Liver (tissue), 7 donors: ENCODE measurements at regions not wholly inside any gene's neighbourhood (a gene's known extent, or its start where the extent isn't known, plus 50 kb on each side); places are given as distances from the start of the nearest gene placed in this dataset.
A peak's percentile ranks its signal among the peaks of the same experiment; 100 is the strongest.

Experiments
- DNase-seq: peaks from one replicate; pipeline ENCODE4 v3.0.0-alpha.2; 2017; ENCODE audit warnings: low spot score
- H3K27ac ChIP-seq, 2 donors: one replicate each; pipeline ENCODE4 v1.7.0; 2013; ENCODE audit warnings: inconsistent platforms in 2 of 2, low read length in 2 of 2, control low read depth in 1 of 2, low read depth in 1 of 2, mild to moderate bottlenecking in 1 of 2
- H3K27me3 ChIP-seq, 4 donors: one replicate each; pipeline versions ENCODE4 v1.6.1 to v1.7.0; 2013; ENCODE audit warnings: low read length in 3 of 4, inconsistent platforms in 1 of 4, mild to moderate bottlenecking in 1 of 4, moderate library complexity in 1 of 4; ENCODE audit not compliant: control insufficient read depth in 4 of 4, insufficient read depth in 4 of 4
- H3K36me3 ChIP-seq, 4 donors: one replicate each; pipeline versions ENCODE4 v1.6.1 to v1.7.0; 2013; ENCODE audit warnings: low read length in 3 of 4, mild to moderate bottlenecking in 3 of 4, low read depth in 1 of 4, moderate library complexity in 1 of 4; ENCODE audit not compliant: control insufficient read depth in 4 of 4, insufficient read depth in 3 of 4
- H3K4me1 ChIP-seq, 4 donors: one replicate each; pipeline versions ENCODE4 v1.6.1 to v1.7.0; 2013; ENCODE audit warnings: low read length in 3 of 4, mild to moderate bottlenecking in 3 of 4, moderate library complexity in 1 of 4; ENCODE audit not compliant: control insufficient read depth in 4 of 4, insufficient read depth in 4 of 4
- H3K4me3 ChIP-seq, 3 donors: one replicate each; pipeline versions ENCODE4 v1.6.1 to v1.7.0; 2013; ENCODE audit warnings: low read length in 3 of 3, control low read depth in 1 of 3, low read depth in 1 of 3, mild to moderate bottlenecking in 1 of 3
- H3K9ac ChIP-seq, 2 donors: one replicate each; pipeline ENCODE4 v1.7.0; 2013; ENCODE audit warnings: low read length in 2 of 2, mild to moderate bottlenecking in 2 of 2, moderate library complexity in 2 of 2, control low read depth in 1 of 2, low read depth in 1 of 2
- H3K9me3 ChIP-seq, 4 donors: one replicate each; pipeline versions ENCODE4 v1.6.1 to v1.7.0; 2013; ENCODE audit warnings: low read length in 3 of 4; ENCODE audit not compliant: control insufficient read depth in 4 of 4
- EGR1 ChIP-seq, 2 donors: IDR thresholded peaks; 2 replicates each; pipeline ENCODE4 v1.6.1; 2016 to 2018; ENCODE audit warnings: antibody characterized with exemption in 2 of 2, low read depth in 2 of 2
- FOXA2 ChIP-seq: IDR thresholded peaks from 2 replicates; pipeline ENCODE4 v1.6.1; 2016; ENCODE audit warnings: antibody characterized with exemption
- HNF4A ChIP-seq, 2 donors: conservative IDR thresholded peaks; 2 replicates each; pipeline ENCODE4 v1.6.1; 2016; ENCODE audit warnings: antibody characterized with exemption in 2 of 2, mild to moderate bottlenecking in 2 of 2
- HNF4G ChIP-seq: IDR thresholded peaks from 2 replicates; pipeline ENCODE4 v1.6.1; 2016; ENCODE audit warnings: antibody characterized with exemption
- JUND ChIP-seq, 2 donors: IDR thresholded peaks; 2 replicates each; pipeline ENCODE4 v1.6.1; 2016; ENCODE audit warnings: antibody characterized with exemption in 2 of 2
- MAX ChIP-seq: IDR thresholded peaks from 2 replicates; pipeline ENCODE4 v1.6.1; 2016; ENCODE audit warnings: antibody characterized with exemption
- RXRA ChIP-seq, 2 donors: IDR thresholded peaks; 2 replicates each; pipeline ENCODE4 v1.6.1; 2017 to 2018; ENCODE audit warnings: antibody characterized with exemption in 2 of 2, mild to moderate bottlenecking in 1 of 2
- SP1 ChIP-seq: IDR thresholded peaks from 2 replicates; pipeline ENCODE4 v1.6.1; 2018; ENCODE audit warnings: antibody characterized with exemption, mild to moderate bottlenecking
- WGBS: extraction: QIAGEN DNeasy Blood & Tissue Kit; methylation state at CpG from one replicate; pipeline ENCODE4 v1.1.7; 2013; 5-methylcytosine and 5-hydroxymethylcytosine counted together
- donor health status: healthy.
- donor health status: healthy.
- donor health status: healthy.
- donor health status: healthy.

- no peak for TF ChIP-seq JUND (IDR thresholded peaks at IDR 0.05)
- Histone ChIP-seq H3K36me3 (no peaks in the 10 kb centered on the region), H3K27me3 (no peaks in the 10 kb centered on the region), H3K4me3 (no peak overlapping the region), H3K9ac (no peak overlapping the region), H3K9me3 (no peaks in the 10 kb centered on the region), H3K27ac (no peak overlapping the region), H3K4me1 (peaks cover 4 to 11% (median 6%) of the 10 kb centered on the region in 4 donors)
- DNase-seq = no peak
- WGBS = 91% methylated on average over 19 of the region's 19 CpGs
Observed at GRCh38 chr6:166866839-166867637, 89.3 kb downstream of the RNASET2 start.

GRCh38 chr6:166864333-166864732 lies 92.0 kb downstream of the RNASET2 start:
- Histone ChIP-seq H3K4me1 (peaks cover 4 to 13% (median 7%) of the 10 kb centered on the region in 4 donors), H3K27ac (no peak overlapping the region), H3K9ac (no peak overlapping the region), H3K36me3 (no peaks in the 10 kb centered on the region), H3K9me3 (no peaks in the 10 kb centered on the region), H3K4me3 (no peak overlapping the region), H3K27me3 (no peaks in the 10 kb centered on the region)
- DNase-seq = no peak
- WGBS = 67% methylated on average over 1 of the region's 1 CpG
- TF ChIP-seq RXRA (IDR thresholded peaks at IDR 0.05) (no peak), MAX (no peak), HNF4G (no peak)

- TF ChIP-seq EGR1 (IDR thresholded peaks at IDR 0.05; ENCODE audit: low read depth in 2 of 2) (no peak), HNF4A (conservative IDR thresholded peaks at IDR 0.05) (no peak), RXRA (IDR thresholded peaks at IDR 0.05) (no peak), FOXA2 (no peak)
- peak overlapping the region in 1 of 3 donors; percentile 52 for H3K4me3 ChIP-seq
- H3K9ac ChIP-seq = no peak overlapping the region
- 35% methylated on average over 21 of the region's 21 CpGs for WGBS
- no peak for DNase-seq
- no peaks in the 10 kb centered on the region for H3K27me3 ChIP-seq
- H3K36me3 ChIP-seq = no peaks in the 10 kb centered on the region
- no peak overlapping the region for H3K27ac ChIP-seq
- no peaks in the 10 kb centered on the region for H3K9me3 ChIP-seq
- H3K4me1 ChIP-seq = peaks cover 4 to 13% (median 7%) of the 10 kb centered on the region in 4 donors
Observed at GRCh38 chr6:166862978-166863530, 93.3 kb downstream of the RNASET2 start.

- TF ChIP-seq SP1 (no peak), MAX (no peak), HNF4G (no peak)
- H3K27me3 ChIP-seq = no peaks in the 10 kb centered on the region
- H3K9ac ChIP-seq = no peak overlapping the region
- H3K4me3 ChIP-seq = peak overlapping the region in 2 of 3 donors; percentile 52 to 56
- WGBS = 2% methylated on average over 56 of the region's 56 CpGs
- no peaks in the 10 kb centered on the region for H3K36me3 ChIP-seq
- DNase-seq = no peak
- H3K4me1 ChIP-seq = peaks cover 4 to 13% (median 7%) of the 10 kb centered on the region in 4 donors
- H3K9me3 ChIP-seq = no peaks in the 10 kb centered on the region
- H3K27ac ChIP-seq = no peak overlapping the region
Observed at GRCh38 chr6:166862287-166862977, 93.9 kb downstream of the RNASET2 start.
